Fibroblast of the aortic adventitia (primary cell): ENCODE measurements at regions not wholly inside any gene's neighbourhood (a gene's known extent, or its start where the extent isn't known, plus 50 kb on each side); places are given as distances from the start of the nearest gene placed in this dataset.

Experiments used
- DNase-seq: peaks from one replicate; pipeline ENCODE4 v3.0.0-alpha.2; 2010; ENCODE audit warnings: low read depth
- H3K4me3 ChIP-seq: 2 replicates; pipeline ENCODE4 v1.5.1; 2011; ENCODE audit warnings: low read depth, mild to moderate bottlenecking, control low read depth, low read length, moderate library complexity
- TF ChIP-seq, protein P1 (sequence below): IDR thresholded peaks from 2 replicates; pipeline ENCODE4 v1.5.1; 2011; ENCODE audit warnings: mild to moderate bottlenecking, low read length, control low read depth, inconsistent platforms; ENCODE audit not compliant: insufficient read depth

DNA sequence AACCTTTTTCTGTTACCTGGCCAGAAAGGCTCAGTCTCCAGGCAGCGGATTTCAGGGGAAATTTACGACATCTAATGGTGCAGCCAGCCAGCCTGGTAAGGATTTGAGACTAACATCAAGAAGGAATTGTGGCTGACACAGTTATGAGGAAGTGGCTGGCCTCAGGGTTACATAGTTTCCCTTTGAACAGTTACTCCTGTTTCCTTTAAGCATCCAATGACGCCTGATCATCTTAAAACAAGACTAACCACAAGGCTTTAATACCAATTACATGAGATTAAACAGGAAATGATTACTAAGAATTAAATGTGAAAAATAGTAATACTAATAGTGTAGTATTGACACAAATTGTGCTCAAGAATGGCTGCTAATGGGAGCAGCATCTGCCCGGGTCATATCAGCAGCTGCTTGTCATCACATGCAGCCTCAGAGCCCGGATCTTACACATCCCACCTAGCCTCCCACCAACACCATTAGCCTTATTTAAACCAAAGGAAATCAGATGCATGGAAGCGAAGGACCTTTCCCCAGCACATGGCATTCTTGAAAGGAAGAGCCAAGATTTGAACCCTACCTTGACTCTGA, 431.8 kb downstream of the PMP22 start:
- DNase-seq = peak; percentile 7
- no peak overlapping the region for H3K4me3 ChIP-seq
- TF ChIP-seq, protein P1, sequence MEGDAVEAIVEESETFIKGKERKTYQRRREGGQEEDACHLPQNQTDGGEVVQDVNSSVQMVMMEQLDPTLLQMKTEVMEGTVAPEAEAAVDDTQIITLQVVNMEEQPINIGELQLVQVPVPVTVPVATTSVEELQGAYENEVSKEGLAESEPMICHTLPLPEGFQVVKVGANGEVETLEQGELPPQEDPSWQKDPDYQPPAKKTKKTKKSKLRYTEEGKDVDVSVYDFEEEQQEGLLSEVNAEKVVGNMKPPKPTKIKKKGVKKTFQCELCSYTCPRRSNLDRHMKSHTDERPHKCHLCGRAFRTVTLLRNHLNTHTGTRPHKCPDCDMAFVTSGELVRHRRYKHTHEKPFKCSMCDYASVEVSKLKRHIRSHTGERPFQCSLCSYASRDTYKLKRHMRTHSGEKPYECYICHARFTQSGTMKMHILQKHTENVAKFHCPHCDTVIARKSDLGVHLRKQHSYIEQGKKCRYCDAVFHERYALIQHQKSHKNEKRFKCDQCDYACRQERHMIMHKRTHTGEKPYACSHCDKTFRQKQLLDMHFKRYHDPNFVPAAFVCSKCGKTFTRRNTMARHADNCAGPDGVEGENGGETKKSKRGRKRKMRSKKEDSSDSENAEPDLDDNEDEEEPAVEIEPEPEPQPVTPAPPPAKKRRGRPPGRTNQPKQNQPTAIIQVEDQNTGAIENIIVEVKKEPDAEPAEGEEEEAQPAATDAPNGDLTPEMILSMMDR = no peak

DNA sequence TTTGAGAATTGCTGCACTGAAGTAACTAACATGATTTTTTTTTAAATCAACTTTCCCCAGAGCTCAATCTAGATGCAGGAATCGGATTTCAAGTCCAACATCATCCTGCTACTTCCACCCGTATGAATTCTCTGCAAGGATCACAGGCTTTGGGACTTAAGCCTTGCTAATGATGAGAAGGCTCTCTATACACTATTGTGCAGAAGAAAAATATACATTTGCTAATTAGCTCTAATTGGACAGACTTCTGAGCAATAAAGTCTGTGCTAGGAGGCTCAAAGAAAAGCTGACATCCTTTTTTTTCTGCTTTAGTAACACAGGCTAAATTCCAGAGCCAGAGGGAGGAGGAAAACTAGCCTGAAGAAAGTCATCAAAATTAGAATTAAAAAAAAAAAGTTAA, 433.6 kb downstream of the PMP22 start:
- no peak for DNase-seq
- TF ChIP-seq, protein P1 = no peak
- H3K4me3 ChIP-seq = no peak overlapping the region

DNA sequence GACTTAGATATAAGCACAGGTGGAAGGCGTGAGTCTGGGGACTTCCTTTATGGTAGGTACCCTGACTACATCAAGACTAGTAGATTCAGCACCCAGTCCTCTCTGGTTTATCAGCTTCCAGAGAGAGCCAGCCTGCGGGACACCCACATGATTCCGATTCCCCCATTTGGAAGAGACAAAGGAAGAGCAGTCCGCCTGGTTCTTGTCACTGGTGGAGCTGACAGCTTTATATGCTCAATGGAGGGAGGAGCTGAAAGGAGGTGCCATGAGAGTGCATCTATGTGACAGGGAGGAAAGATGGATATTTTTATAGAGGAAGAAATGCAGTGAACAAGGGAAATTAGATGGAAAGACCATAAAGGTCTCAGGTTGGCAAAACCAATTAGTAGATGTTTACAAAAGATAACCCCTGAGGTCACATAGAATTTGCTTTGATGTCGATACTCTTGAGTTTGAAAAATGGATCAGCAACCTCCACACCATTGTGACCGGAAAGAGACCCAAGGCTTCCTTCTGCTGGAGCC, 437.7 kb downstream of the PMP22 start:
- TF ChIP-seq, protein P1 = no peak
- no peak for DNase-seq
- H3K4me3 ChIP-seq = no peak overlapping the region

DNA sequence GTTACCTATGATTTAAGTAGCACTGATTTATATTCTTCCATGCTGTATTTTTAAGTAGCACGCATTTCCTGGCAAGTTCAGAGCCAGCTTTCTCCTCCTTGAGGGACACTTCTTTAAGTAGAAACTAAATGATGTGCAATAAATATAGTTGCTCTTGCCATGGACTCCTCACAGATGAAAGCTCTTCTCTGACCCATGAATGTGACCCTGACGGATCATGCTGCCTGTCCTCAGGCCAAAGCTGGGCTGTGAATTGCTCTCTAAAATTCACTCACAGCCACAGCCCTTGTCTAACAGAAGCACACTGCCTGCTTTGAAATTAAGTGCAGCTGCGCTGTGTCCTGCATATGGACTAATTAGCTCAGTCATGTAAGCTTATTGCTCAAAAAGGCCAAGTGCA, 438.8 kb downstream of the PMP22 start:
- no peak overlapping the region for H3K4me3 ChIP-seq
- no peak for DNase-seq
- TF ChIP-seq, protein P1 = no peak

DNA sequence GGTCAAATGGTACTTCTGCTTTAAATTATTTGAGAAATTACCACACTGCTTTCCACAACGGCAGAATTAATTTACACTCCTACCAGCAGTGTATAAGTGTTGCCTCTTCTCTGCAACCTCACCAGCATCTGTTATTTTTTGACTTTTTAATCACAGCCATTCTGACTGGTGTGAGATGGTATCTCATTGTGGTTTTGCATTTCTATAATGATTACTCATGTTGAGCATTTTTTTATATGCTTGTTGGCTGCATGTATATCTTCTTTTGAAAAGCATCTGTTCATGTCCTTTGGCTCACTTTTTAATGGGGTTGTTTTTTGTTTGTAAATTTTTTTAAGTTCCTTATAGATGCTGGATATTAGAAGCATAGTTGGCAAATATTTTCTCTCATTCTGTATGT, 446.7 kb downstream of the PMP22 start:
- TF ChIP-seq, protein P1 = no peak
- H3K4me3 ChIP-seq = no peak overlapping the region
- DNase-seq = no peak

DNA sequence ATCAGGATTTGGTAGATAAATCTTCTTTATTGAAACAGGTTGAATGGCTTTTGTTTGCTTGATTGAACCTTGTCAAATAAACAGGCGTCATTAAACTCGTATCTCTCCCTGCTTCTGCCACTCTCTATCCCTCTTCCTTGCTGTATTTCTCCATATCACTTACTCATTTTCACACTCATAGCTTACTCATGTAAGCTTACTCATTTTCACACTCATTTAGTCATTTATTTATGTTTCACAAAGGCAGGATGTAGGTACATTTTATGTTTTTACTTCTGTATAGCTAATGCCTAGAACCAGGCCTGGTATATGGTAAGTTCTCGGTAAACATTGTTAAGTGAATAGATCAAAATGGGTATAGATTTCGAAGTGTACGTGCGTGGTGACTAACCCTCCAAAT, 450.0 kb downstream of the PMP22 start:
- H3K4me3 ChIP-seq = no peak overlapping the region
- TF ChIP-seq, protein P1 = no peak
- no peak for DNase-seq
